Activated naive CD4-positive, alpha-beta T cell treated with anti-CD3 and anti-CD28 coated beads, Interleukin-2, amount 50 U/mL, for 72 hours (primary cell): ENCODE measurements at regions not wholly inside any gene's neighbourhood (a gene's known extent, or its start where the extent isn't known, plus 50 kb on each side); places are given as distances from the start of the nearest gene placed in this dataset.

Experiments used
- ATAC-seq, 2 donors: fragments of 150-1000 bp; cut with Tn5 transposase; 2 replicates each; pipeline ENCODE4 v1.10.0; 2021; ENCODE audit warnings: mild to moderate bottlenecking in 2 of 2, moderate library complexity in 2 of 2
- DNase-seq, 2 donors: peaks; one replicate each; pipeline ENCODE4 v3.0.0; 2021 to 2022; ENCODE audit warnings: low spot score in 2 of 2
- H3K27ac Mint-ChIP-seq, 2 donors: one replicate each; pipeline ENCODE4 v1.8.0; 2022; ENCODE audit warnings: mild to moderate bottlenecking in 2 of 2, mixed read lengths in 2 of 2
- H3K36me3 Mint-ChIP-seq, 2 donors: one replicate each; pipeline ENCODE4 v1.8.0; 2022; ENCODE audit warnings: mixed read lengths in 2 of 2
- H3K9me3 Mint-ChIP-seq, 2 donors: one replicate each; pipeline ENCODE4 v1.8.0; 2022; ENCODE audit warnings: mixed read lengths in 2 of 2

DNA sequence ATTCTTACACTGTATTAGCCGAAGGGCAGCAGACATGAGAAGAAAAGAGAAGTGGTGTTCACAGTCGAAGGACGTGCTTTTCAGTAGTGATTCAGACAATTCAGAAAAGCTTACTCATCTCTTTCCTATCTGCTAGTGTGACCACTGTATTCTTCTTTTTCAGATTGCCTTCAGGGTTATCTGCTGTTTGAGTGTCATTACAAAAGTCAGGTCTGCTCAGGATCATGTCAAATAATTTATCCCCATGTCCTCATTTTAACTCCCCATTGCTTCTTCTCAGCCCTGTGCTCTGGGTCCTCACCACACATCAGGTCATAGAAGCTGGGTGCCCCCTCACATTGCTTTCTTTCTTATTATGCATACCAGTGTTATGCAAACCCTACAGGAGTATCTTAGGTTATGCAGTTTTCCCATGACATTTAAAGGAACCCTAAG is 394.0 kb downstream of the CETN3 start:
- DNase-seq = no peak

DNA sequence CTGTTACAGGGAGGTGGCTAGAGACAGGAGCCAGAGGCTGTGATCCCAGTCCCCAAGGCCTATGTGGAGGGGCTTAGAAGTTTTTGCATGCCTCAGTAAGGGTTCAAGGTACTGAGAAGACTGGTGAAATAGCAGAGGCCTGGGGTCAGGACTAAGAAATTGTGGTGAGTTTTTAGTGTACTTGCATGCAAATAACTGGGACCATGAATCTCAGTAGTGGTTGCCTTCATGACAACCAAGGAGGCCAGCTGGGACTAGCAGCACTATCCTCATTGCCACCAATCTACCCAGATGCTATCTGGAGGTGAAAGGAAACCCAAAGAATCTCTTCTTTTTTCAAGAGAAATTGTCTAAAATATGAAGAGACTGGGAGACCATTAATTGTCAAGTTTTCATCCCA is 395.1 kb downstream of the CETN3 start:
- DNase-seq (no peak), ATAC-seq (no peak)
- Mint-ChIP-seq H3K9me3 (peaks cover 6 to 8% of the 10 kb centered on the region in 2 donors), H3K27ac (no peak overlapping the region), H3K36me3 (no peaks in the 10 kb centered on the region)

More for the DNA sequence above, 394.0 kb downstream of the CETN3 start:
- ATAC-seq = no peak
- Mint-ChIP-seq H3K36me3 (no peaks in the 10 kb centered on the region), H3K27ac (no peak overlapping the region), H3K9me3 (peaks cover 8 to 13% of the 10 kb centered on the region in 2 donors)

DNA sequence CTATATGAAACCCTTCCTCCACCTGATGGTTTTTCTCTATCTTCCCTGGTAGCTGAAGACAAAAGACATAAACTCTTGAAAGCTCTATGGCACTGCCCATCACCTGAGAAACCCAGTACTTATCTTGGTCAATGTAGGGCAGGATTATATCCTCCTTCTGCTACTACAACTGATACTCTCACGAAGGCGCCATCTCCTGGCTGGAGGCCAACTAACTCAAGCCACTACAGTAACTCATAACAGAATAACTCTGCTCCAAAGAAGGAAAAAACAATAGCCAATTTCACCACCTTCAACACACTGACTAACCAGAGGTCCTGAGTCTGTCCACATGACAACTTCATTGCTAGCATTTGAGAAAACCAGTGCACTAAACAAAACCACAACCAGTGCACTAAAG is 409.2 kb downstream of the CETN3 start:
- no peak for DNase-seq
- ATAC-seq = no peak
- no peak overlapping the region for H3K27ac Mint-ChIP-seq
- peaks cover 6 to 14% of the 10 kb centered on the region in 2 donors for H3K9me3 Mint-ChIP-seq
- H3K36me3 Mint-ChIP-seq = no peaks in the 10 kb centered on the region

DNA sequence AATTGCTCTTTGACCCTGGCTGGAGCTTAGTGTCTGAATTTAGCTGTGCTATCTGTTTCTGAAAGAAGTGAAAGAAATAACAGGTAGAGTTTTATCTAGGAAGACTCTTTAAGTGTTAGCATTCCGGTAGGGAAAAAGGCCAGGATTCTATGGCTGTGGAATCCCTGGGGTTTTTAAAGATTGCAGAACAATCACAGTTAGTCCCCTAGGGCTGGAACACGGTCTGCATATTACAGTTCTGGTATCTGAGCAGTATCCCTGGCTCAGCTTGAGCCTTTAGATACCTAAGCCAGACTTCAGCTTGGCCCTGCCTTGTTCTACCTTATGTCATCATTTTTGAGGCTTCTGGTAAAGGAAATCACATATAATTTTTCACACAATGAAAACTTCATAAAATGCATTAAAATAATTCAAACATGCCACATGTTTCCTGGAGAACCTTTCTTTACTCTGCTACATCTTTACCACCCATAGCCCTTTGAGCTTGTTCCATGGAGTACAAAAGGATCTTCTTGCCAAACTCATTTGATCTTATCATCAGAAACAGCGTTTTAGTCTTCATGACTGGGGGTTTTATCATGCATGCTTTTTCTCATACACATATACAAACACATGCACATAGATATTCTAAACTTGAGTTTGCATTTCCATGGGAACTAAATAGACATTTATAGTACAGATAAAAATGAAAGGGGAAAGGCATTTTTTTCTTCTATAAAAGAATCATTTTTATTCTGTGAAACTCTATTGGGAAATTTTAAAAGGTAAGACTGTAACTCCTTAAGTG is 410.8 kb downstream of the CETN3 start:
- no peak for ATAC-seq
- DNase-seq = no peak
- peaks cover 6 to 9% of the 10 kb centered on the region in 2 donors for H3K9me3 Mint-ChIP-seq
- no peak overlapping the region for H3K27ac Mint-ChIP-seq
- H3K36me3 Mint-ChIP-seq = no peaks in the 10 kb centered on the region

DNA sequence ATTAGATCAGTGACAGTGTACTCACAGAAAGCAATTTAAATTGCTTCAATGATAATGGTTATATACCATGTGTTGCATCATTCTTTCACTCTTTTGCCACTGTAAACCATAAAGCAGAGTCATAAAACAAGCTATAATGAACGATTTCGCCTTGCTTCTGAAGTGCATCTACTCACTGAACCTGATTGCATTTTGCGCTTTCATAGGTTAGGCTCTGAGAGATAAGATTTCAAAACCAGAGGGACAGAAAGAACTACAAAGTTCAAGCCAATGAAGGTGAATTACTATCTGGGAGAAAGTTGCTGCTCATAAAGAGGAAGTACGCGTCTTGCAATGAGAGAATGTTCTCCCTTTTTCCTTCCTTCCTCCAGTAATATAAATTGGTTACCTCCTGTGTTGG is 412.7 kb downstream of the CETN3 start:
- DNase-seq (no peak), ATAC-seq (no peak)
- H3K27ac Mint-ChIP-seq = no peak overlapping the region
- H3K9me3 Mint-ChIP-seq = peaks cover 0 to 6% of the 10 kb centered on the region in 2 donors
- H3K36me3 Mint-ChIP-seq = no peaks in the 10 kb centered on the region

DNA sequence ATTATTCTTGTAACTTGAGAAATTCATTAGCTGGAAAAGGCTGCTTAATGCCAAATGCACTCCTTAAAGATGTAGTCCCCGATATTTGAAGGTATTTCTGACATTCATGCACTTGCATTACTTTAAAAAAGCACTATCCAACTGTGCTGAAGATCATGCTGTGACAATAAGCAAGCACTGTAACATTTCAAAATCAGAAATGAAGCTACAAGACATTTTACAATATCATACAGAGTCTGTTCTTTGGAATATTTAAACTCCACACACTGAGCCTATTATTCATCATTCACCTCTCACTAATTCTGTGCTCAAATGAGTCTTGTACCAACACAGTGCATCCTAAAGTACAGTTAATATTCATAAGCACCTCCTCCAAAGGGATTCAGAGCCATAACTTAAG is 413.2 kb downstream of the CETN3 start:
- no peaks in the 10 kb centered on the region for H3K36me3 Mint-ChIP-seq
- no peak overlapping the region for H3K27ac Mint-ChIP-seq
- no peak for ATAC-seq
- peaks cover 0 to 4% of the 10 kb centered on the region in 2 donors for H3K9me3 Mint-ChIP-seq
- no peak for DNase-seq

DNA sequence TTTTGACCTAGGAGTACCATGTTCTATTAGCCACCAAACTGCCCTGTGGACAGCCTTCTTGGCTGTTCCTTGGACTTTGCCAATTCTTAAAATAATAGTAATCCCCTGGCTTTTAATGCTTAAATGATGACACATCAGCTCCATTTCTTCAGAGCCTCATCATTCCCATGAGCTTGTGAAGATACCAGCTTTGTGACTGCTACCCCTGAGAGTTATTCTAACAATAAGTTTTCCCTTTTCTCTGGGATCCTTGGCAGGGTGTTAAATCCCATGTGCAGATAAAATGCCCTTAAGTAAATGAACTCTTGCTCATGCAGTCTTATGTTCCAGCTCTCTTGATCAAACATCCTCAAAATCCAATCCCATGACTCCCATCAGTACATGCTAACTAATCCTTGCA is 415.3 kb downstream of the CETN3 start:
- peaks cover 4% of the 10 kb centered on the region in 2 donors for H3K9me3 Mint-ChIP-seq
- no peak for DNase-seq

DNA sequence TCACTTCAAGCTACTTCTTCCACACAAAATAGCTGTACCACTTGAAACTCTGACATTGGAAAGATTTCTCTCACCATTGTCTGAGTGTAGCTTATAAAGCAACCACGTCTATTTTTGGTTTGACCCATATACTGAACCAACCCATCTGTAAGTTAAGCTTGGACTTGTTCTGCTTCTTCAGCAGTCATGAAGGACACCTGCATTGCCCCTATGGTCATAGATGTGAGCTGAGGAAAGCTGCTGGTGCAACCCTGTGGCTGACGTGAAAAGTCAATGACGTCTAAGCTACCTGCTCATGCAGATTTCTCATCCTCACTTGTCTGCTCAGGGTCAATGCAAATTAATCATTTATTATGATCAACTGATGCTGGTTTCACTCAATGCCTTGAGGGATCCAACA is 417.4 kb downstream of the CETN3 start:
- Mint-ChIP-seq H3K27ac (no peak overlapping the region), H3K36me3 (no peaks in the 10 kb centered on the region), H3K9me3 (peaks cover 4% of the 10 kb centered on the region in 2 donors)
- no peak for ATAC-seq
- no peak for DNase-seq

More for the DNA sequence above, 415.3 kb downstream of the CETN3 start:
- Mint-ChIP-seq H3K36me3 (no peaks in the 10 kb centered on the region), H3K27ac (no peak overlapping the region)
- ATAC-seq = no peak

DNA sequence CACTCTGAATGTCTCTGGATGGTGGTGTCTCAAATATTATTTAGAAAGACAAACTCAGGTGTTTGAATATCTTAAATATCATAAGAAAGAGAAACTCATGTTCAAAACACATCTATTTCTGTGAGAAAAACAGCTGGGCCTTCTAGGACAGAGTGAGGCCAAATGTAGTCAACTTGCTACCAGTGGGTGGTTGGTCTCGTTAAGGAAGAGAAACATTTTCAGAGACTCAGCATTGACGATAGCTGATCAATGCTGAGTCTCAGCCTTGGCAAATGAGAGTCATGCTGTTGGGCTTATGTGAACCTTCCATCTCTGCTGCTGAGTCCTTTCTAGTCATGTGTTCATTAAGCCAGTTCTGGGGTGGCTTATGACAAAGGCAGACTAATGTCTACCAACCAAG is 418.0 kb downstream of the CETN3 start:
- ATAC-seq = no peak
- DNase-seq = no peak
- H3K27ac Mint-ChIP-seq = no peak overlapping the region
- peaks cover 4% of the 10 kb centered on the region in 2 donors for H3K9me3 Mint-ChIP-seq
- H3K36me3 Mint-ChIP-seq = no peaks in the 10 kb centered on the region

DNA sequence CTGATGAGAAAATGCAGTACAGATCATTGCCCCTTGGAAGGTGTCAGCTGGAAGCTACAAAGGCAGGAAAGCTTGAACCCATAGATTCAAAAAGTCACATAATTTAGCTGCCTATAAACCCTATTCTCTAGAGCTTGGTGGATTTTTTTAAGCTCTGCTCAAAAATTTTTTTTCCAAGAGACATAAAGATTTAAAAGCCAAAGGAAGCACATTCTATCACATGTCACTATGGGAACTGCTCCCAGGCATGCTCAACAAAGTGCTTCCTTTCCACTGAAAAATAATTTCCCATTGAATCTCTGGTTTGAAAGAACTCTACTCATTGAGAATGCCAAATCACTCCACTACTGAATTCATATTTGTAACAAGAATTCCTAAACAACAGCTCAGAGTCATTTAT is 419.8 kb downstream of the CETN3 start:
- ATAC-seq (no peak), DNase-seq (no peak)
- peaks cover 4% of the 10 kb centered on the region in 2 donors for H3K9me3 Mint-ChIP-seq
- H3K36me3 Mint-ChIP-seq = no peaks in the 10 kb centered on the region
- H3K27ac Mint-ChIP-seq = no peak overlapping the region

DNA sequence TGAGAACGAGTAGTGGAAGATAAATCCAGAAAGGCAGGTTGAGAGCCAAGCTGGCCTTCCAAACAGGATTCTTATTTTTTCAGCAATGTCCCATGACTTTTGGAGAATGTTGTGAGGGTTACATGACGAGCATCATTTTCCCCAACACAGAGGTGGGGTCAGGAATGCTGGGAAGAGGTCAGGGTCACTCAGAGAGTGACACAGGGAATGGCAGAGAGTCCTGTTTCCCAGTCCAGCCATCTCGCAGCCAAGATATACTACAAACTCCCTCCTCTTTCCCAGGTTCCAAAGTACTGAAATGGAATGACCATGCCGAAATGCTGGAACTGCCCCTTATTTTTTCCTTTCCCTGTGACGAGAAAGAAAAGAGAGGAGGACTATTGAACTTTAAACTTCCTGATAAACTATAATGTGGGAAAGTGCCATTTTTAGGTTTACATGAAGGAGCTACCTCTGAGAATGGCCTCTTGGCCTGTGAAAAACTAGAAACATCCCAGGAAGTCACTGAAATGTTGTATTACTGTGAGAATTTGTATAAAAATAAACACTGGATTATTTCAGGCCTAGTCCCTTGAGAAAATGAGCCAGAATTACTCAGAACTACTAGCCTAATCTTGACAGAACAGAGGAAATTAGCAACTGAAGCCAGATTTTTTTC is 420.4 kb downstream of the CETN3 start:
- no peak for DNase-seq
- no peak for ATAC-seq
- Mint-ChIP-seq H3K27ac (no peak overlapping the region), H3K9me3 (peaks cover 4% of the 10 kb centered on the region in 2 donors), H3K36me3 (no peaks in the 10 kb centered on the region)

DNA sequence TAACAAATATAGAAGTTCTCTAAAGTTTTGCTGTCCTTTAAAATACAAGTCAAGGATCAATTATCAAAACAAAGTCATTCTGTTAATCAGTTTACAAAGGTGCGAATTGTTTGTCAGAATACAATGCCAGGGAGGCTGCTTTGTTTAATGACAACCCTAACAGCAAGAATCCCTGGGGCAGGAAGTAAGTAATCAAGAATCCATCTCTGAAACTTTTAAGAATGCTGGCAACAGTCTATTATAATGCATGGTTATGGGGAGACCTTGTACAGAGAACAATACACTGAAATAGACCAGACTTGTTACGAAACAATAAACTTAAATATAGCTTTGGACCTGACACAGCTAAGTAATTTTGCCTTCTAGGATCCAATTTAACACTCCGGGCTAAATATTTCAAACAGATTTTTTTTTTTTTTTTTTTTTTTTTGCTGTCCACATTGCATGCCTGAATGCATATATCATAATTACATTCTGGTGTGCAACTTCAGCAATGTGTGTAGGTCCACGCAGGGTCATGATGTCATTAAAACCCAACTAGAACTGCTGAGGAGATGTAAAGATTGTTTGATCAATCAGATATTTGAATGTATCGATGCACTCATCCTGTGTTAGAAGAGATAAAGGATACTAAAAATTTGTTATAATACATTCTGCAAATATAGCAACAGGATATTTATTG is 421.3 kb downstream of the CETN3 start:
- H3K27ac Mint-ChIP-seq = no peak overlapping the region
- H3K9me3 Mint-ChIP-seq = peaks cover 4% of the 10 kb centered on the region in 2 donors
- ATAC-seq (no peak), DNase-seq (no peak)
- no peaks in the 10 kb centered on the region for H3K36me3 Mint-ChIP-seq

DNA sequence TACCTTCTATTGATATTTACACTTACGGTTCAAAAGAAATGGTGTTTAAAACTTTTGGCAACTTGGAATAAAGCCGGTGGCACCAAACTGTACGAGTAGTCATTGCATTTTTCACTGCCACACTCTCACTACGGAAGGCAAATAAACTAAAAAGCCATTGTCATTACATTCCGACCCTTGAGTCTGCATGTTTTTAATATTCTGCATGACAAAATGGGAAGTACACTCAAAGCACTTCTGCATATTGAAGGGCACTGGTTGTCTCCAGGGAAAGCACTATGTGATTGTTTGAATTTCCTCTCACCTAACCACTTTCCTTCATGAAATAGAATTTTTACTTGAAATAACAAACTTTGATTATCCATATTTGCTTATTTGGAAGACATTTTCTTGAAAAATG is 426.3 kb downstream of the CETN3 start:
- ATAC-seq (no peak), DNase-seq (no peak)
- no peak overlapping the region for H3K27ac Mint-ChIP-seq
- H3K9me3 Mint-ChIP-seq = peaks cover 0 to 3% of the 10 kb centered on the region in 2 donors
- no peaks in the 10 kb centered on the region for H3K36me3 Mint-ChIP-seq

DNA sequence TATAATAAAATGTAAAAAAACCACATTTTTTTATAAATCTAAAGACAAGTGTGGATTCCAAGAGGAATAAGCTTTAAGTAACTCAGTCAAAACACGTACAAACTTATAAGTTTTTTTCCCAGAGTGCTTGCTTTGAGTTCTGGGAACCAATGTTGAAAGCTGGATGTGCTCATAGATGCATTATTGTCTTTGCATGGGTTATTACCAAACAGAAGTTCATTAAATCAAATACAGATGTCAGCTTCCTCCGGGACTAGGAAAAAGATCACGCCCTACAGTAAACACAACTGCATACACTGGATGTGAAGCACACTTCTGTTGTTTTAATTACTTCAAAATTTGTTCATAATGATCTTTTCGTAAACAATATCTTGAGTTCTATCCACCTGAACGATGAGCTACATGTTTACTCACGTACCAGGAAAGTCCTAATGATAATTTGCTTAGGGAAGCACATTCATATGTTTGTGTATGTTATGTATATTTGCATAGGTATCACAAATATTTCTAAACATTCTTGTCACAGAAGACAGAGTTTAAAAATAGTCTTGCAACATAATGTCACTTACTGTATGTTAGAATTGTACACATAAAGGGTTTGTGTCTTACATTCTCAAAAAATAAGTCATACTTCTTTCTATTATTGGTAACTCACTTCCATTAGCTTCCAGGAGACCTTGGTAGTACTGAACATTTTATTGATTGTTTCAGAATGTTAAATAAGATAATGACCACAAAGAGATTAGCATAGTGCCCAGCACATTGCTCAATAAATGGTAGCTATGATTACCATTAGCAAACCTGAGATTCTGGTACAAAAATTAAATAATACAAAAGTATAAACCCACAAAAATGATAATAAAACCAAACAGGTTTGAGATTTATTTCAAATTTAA is 427.4 kb downstream of the CETN3 start:
- no peak overlapping the region for H3K27ac Mint-ChIP-seq
- H3K9me3 Mint-ChIP-seq = peaks cover 0 to 3% of the 10 kb centered on the region in 2 donors
- no peak for ATAC-seq
- no peak for DNase-seq
- no peaks in the 10 kb centered on the region for H3K36me3 Mint-ChIP-seq

DNA sequence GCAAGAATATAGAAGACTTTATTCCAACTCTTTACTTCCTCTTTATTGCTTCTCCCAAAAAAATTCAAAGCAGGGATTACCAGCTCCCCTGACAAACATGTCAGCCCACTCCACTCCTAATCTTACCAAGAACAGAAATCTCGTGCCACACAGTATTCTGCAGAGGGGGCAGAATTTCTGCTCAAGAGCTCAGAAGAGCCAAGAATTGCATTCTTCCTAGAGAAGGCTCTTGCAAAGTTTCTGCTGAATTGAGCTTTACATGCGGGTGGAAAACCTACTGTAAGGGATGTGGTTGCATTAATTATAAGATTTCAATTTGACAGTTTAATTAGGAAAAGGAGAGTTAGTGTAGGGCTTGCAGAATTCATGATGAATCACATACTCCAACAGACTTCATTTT is 428.5 kb downstream of the CETN3 start:
- no peaks in the 10 kb centered on the region for H3K36me3 Mint-ChIP-seq
- peaks cover 0 to 3% of the 10 kb centered on the region in 2 donors for H3K9me3 Mint-ChIP-seq
- ATAC-seq (no peak), DNase-seq (no peak)
- no peak overlapping the region for H3K27ac Mint-ChIP-seq

DNA sequence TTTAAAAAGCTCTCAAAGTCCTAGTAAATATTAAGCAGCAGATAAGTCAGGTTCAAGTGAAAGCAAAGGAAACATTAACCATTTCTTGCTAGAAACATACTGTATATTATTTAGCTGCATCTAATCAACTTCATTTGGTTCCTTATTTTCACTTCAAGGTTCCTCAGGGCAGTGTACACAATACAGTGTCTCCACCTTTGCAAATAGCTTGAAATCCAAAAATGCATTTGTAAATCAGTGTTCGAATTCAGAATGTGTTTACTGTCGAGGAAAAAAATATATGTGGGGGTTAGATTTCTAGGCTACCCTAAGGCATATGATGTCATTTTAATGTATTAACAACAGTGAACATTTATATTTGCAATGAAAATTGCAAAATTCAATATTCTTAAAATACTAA is 436.0 kb downstream of the CETN3 start:
- Mint-ChIP-seq H3K27ac (no peak overlapping the region), H3K9me3 (peaks cover under 1 to 11% of the 10 kb centered on the region in 2 donors), H3K36me3 (no peaks in the 10 kb centered on the region)
- no peak for DNase-seq
- no peak for ATAC-seq
